OCI-LY1 (cell line): ENCODE measurements at regions not wholly inside any gene's neighbourhood (a gene's known extent, or its start where the extent isn't known, plus 50 kb on each side); places are given as distances from the start of the nearest gene placed in this dataset.
"Not testable (repeated sequence)": the region's sequence is repeated elsewhere in the genome, so short reads cannot be mapped to it uniquely, and the experiment has no call there.

Experiments
- H2AFZ ChIP-seq: fragments of 200-600 bp; sonication (generic), shearing (Covaris generic); 2 replicates; pipeline ENCODE4 v1.6.0; 2014; ENCODE audit warnings: antibody characterized with exemption, mild to moderate bottlenecking, low read length
- H3F3A ChIP-seq: fragments of 200-600 bp; sonication (generic), shearing (Covaris generic); 2 replicates; pipeline ENCODE4 v1.6.0; 2014; ENCODE audit warnings: mild to moderate bottlenecking, antibody characterized with exemption, low read length, moderate library complexity; ENCODE audit not compliant: insufficient read depth
- H3K27ac ChIP-seq: fragments of 200-600 bp; sonication (generic); 2 replicates; pipeline ENCODE4 v1.5.1; 2014; ENCODE audit warnings: low read length, mixed run types, mild to moderate bottlenecking, low read depth; ENCODE audit not compliant: poor library complexity, severe bottlenecking
- H3K27me3 ChIP-seq: fragments of 200-600 bp; sonication (generic); 2 replicates; pipeline ENCODE4 v1.6.0; 2014; ENCODE audit warnings: antibody characterized with exemption, mild to moderate bottlenecking, low read length, moderate library complexity; ENCODE audit not compliant: insufficient read depth
- H3K36me3 ChIP-seq: fragments of 200-600 bp; sonication (generic); 2 replicates; pipeline ENCODE4 v1.6.1; 2014; ENCODE audit warnings: mild to moderate bottlenecking, antibody characterized with exemption, low read length, moderate library complexity, mixed read lengths; ENCODE audit not compliant: insufficient read depth
- H3K4me1 ChIP-seq: fragments of 200-600 bp; sonication (generic); 2 replicates; pipeline ENCODE4 v1.5.1; 2014; ENCODE audit warnings: mild to moderate bottlenecking, low read length, moderate library complexity; ENCODE audit not compliant: insufficient read depth, severe bottlenecking
- H3K4me2 ChIP-seq: fragments of 200-600 bp; sonication (generic), shearing (Covaris generic); 2 replicates; pipeline ENCODE4 v1.6.1; 2014; ENCODE audit warnings: low read length
- H3K4me3 ChIP-seq: fragments of 200-600 bp; sonication (generic); 2 replicates; pipeline ENCODE4 v1.5.1; 2014; ENCODE audit warnings: low read length, low read depth, mild to moderate bottlenecking, mixed read lengths; ENCODE audit not compliant: poor library complexity, severe bottlenecking
- H3K79me2 ChIP-seq: fragments of 200-600 bp; shearing (Covaris generic); 2 replicates; pipeline ENCODE4 v1.6.1; 2016; ENCODE audit warnings: mixed run types, low read length, mixed read lengths; ENCODE audit not compliant: insufficient read depth
- H3K9ac ChIP-seq: fragments of 200-600 bp; sonication (generic), shearing (Covaris generic); 2 replicates; pipeline ENCODE4 v1.6.1; 2014; ENCODE audit warnings: mild to moderate bottlenecking, low read length, mixed read lengths
- H3K9me2 ChIP-seq: fragments of 200-600 bp; sonication (generic), shearing (Covaris generic); 2 replicates; pipeline ENCODE4 v1.6.1; 2014; ENCODE audit warnings: low read depth, mild to moderate bottlenecking, low read length, mixed read lengths
- H3K9me3 ChIP-seq: fragments of 200-600 bp; shearing (Covaris generic); 2 replicates; pipeline ENCODE4 v1.6.1; 2014; ENCODE audit warnings: low read length, mixed read lengths
- H4K20me1 ChIP-seq: fragments of 200-600 bp; sonication (generic), shearing (Covaris generic); 2 replicates; pipeline ENCODE4 v1.6.0; 2016; ENCODE audit warnings: mild to moderate bottlenecking, low read length; ENCODE audit not compliant: insufficient read depth
- CTCF ChIP-seq: fragments of 200-600 bp; sonication (generic), shearing (Covaris generic); IDR thresholded peaks from 2 replicates; pipeline ENCODE4 v1.5.1; 2017; ENCODE audit warnings: mild to moderate bottlenecking, antibody characterized with exemption, low read length, moderate library complexity, mixed read lengths
- EZH2 ChIP-seq: fragments of 200-600 bp; sonication (generic), shearing (Covaris generic); IDR thresholded peaks from 2 replicates; pipeline ENCODE4 v1.8.0; 2017; ENCODE audit warnings: borderline replicate concordance, mixed run types, mild to moderate bottlenecking, antibody characterized with exemption, low read length, moderate library complexity, mixed read lengths

GRCh38 chr2:34143149-34143548 lies 544.0 kb upstream of the FAM98A start:
- H4K20me1 ChIP-seq: no peaks in the 10 kb centered on the region
- H3F3A ChIP-seq: no peaks in the 10 kb centered on the region
- no peak overlapping the region for H2AFZ ChIP-seq
- no peaks in the 10 kb centered on the region for H3K9me2 ChIP-seq
- H3K4me2 ChIP-seq: no peak overlapping the region
- no peaks in the 10 kb centered on the region for H3K9me3 ChIP-seq
- H3K4me1 ChIP-seq: no peaks in the 10 kb centered on the region
- H3K9ac ChIP-seq: no peak overlapping the region
- H3K36me3 ChIP-seq: no peaks in the 10 kb centered on the region
- H3K4me3 ChIP-seq: no peak overlapping the region
- H3K79me2 ChIP-seq: no peaks in the 10 kb centered on the region
- H3K27ac ChIP-seq: no peak overlapping the region
- TF ChIP-seq EZH2 (no peak), CTCF (no peak)
- no peaks in the 10 kb centered on the region for H3K27me3 ChIP-seq

DNA sequence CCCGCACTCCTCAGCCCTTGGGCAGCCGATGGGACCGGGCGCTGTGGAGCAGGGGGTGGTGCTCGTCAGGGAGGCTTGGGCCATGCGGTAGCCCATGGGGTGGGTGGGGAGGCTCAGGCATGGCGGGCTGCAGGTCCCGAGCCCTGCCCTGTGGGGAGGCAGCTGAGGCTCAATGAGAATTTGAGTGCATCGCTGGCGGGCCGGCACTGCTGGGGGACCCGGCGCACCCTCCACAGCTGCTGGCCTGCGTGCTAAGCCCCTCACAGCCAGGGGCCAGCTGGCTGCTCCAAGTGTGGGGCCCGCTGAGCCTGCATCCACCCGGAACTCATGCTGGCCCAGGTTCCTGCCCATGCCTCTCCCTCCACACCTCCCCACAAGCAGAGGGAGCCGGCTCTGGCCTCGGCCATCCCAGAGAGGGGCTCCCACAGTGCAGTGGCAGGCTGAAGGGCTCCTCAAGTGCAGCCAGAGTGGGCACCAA lies 543.5 kb upstream of the FAM98A start:
- H2AFZ ChIP-seq, H3K27ac ChIP-seq, H3K4me1 ChIP-seq, H3K4me3 ChIP-seq, H3K4me2 ChIP-seq, H3K79me2 ChIP-seq, H3F3A ChIP-seq, H3K9me3 ChIP-seq, H3K9ac ChIP-seq, H4K20me1 ChIP-seq, H3K36me3 ChIP-seq, H3K9me2 ChIP-seq, H3K27me3 ChIP-seq: not testable (repeated sequence)

DNA sequence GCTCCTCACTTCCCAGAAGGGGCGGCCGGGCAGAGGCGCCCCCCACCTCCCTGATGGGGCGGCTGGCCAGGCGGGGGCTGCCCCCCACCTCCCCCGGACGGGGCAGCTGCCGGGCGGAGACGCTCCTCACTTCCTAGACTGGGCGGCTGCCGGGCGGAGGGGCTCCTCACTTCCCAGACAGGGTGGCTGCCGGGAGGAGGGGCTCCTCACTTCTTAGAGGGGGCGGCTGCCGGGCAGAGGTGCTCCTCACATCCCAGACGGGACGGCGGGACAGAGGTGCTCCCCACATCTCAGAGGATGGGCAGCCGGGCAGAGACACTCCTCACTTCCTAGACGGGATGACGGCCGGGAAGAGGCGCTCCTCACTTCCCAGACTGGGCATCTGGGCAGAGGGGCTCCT lies 534.0 kb upstream of the FAM98A start:
- H3K4me3 ChIP-seq, H3K27me3 ChIP-seq, H3K4me2 ChIP-seq, H2AFZ ChIP-seq, H3K36me3 ChIP-seq, H3K79me2 ChIP-seq, H3K9ac ChIP-seq, H3K9me3 ChIP-seq, H3K9me2 ChIP-seq, H4K20me1 ChIP-seq, H3K27ac ChIP-seq, H3K4me1 ChIP-seq, H3F3A ChIP-seq: not testable (repeated sequence)

- H3K9ac ChIP-seq: no peak overlapping the region
- no peaks in the 10 kb centered on the region for H3F3A ChIP-seq
- no peaks in the 10 kb centered on the region for H3K9me3 ChIP-seq
- H3K36me3 ChIP-seq: no peaks in the 10 kb centered on the region
- no peak overlapping the region for H3K4me2 ChIP-seq
- no peaks in the 10 kb centered on the region for H3K9me2 ChIP-seq
- no peak overlapping the region for H3K4me3 ChIP-seq
- H4K20me1 ChIP-seq: no peaks in the 10 kb centered on the region
- H3K27me3 ChIP-seq: no peaks in the 10 kb centered on the region
- no peaks in the 10 kb centered on the region for H3K4me1 ChIP-seq
- H2AFZ ChIP-seq: no peak overlapping the region
- no peaks in the 10 kb centered on the region for H3K79me2 ChIP-seq
- no peak overlapping the region for H3K27ac ChIP-seq
- no peak for TF ChIP-seq EZH2
- TF ChIP-seq CTCF: no peak
These were observed 527.2 kb upstream of the FAM98A start for GRCh38 chr2:34126279-34126678.
